Activated B cell treated with CpG ODN at 0.5 μM for 24 hours (primary cell): ENCODE measurements at regions not wholly inside any gene's neighbourhood (a gene's known extent, or its start where the extent isn't known, plus 50 kb on each side); places are given as distances from the start of the nearest gene placed in this dataset.

Source experiments
- ATAC-seq: fragments of 200-7000 bp; cut with Tn5 transposase; one replicate; pipeline ENCODE4 v1.10.0; 2021; ENCODE audit warnings: low read depth, mild to moderate bottlenecking, moderate library complexity
- CTCF ChIA-PET: fragments of 350-600 bp; sonication (Branson Sonifier 250); formaldehyde crosslinking; loops from one replicate; lab custom pipeline; 2021; ENCODE audit warnings: antibody characterized with exemption; lab: Charles Lee
- POLR2A ChIA-PET: fragments of 350-600 bp; sonication (Branson Sonifier 250); formaldehyde crosslinking; loops from one replicate; lab custom pipeline; 2021; ENCODE audit warnings: antibody characterized with exemption; lab: Charles Lee
- DNase-seq: peaks from one replicate; pipeline ENCODE4 v3.0.0; 2022
- H3K27ac Mint-ChIP-seq: one replicate; pipeline ENCODE4 v1.8.0; 2020; ENCODE audit warnings: mixed read lengths
- H3K27me3 Mint-ChIP-seq: one replicate; pipeline ENCODE4 v1.8.0; 2021; ENCODE audit warnings: mixed read lengths
- H3K36me3 Mint-ChIP-seq: one replicate; pipeline ENCODE4 v1.8.0; 2021; ENCODE audit warnings: low read depth, mixed read lengths
- H3K4me1 Mint-ChIP-seq: one replicate; pipeline ENCODE4 v1.8.0; 2021; ENCODE audit warnings: mixed read lengths
- H3K4me3 Mint-ChIP-seq: one replicate; pipeline ENCODE4 v1.8.0; 2020; ENCODE audit warnings: mild to moderate bottlenecking, mixed read lengths
- H3K9me3 Mint-ChIP-seq: one replicate; pipeline ENCODE4 v1.8.0; 2020; ENCODE audit warnings: mixed read lengths
- intact Hi-C: fragments of 100-400 bp; cut with micrococcal nuclease; formaldehyde crosslinking; loops from one replicate; pipeline ENCODE4 v1.15.1; 2024
- TF ChIP-seq, protein P1 (sequence below): fragments of 200-600 bp; IDR thresholded peaks from one replicate; pipeline ENCODE4 v1.8.0; 2022; ENCODE audit warnings: antibody characterized with exemption, mild to moderate bottlenecking

DNA sequence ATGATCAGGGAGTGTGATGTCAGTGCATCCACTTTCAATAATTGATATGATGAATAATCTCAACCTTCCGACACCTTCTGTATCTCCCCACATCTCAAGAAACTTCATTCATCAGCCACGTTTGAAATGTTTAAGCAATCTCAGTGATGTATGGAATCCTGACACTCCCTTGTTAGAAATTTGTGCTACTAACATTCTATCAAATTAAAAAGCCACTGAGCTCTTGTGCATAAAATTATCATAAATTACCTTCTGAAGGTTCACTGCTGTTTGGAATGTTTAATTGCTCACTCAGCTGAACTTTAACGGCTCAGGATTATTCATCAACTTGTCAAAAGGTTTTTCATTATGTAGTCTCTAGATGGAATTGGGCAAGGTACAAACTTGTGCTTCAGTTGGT is 108.4 kb upstream of the DPH6 start:
- ATAC-seq (no peak), DNase-seq (no peak)
- H3K9me3 Mint-ChIP-seq = no peaks in the 10 kb centered on the region
- H3K4me1 Mint-ChIP-seq = no peaks in the 10 kb centered on the region
- no peak overlapping the region for H3K4me3 Mint-ChIP-seq
- no peak overlapping the region for H3K27ac Mint-ChIP-seq
- no peaks in the 10 kb centered on the region for H3K36me3 Mint-ChIP-seq
- H3K27me3 Mint-ChIP-seq = no peaks in the 10 kb centered on the region
- POLR2A ChIA-PET = no interaction called here
- intact Hi-C loops = no loop called here
- TF ChIP-seq, protein P1, sequence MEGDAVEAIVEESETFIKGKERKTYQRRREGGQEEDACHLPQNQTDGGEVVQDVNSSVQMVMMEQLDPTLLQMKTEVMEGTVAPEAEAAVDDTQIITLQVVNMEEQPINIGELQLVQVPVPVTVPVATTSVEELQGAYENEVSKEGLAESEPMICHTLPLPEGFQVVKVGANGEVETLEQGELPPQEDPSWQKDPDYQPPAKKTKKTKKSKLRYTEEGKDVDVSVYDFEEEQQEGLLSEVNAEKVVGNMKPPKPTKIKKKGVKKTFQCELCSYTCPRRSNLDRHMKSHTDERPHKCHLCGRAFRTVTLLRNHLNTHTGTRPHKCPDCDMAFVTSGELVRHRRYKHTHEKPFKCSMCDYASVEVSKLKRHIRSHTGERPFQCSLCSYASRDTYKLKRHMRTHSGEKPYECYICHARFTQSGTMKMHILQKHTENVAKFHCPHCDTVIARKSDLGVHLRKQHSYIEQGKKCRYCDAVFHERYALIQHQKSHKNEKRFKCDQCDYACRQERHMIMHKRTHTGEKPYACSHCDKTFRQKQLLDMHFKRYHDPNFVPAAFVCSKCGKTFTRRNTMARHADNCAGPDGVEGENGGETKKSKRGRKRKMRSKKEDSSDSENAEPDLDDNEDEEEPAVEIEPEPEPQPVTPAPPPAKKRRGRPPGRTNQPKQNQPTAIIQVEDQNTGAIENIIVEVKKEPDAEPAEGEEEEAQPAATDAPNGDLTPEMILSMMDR = no peak
- CTCF ChIA-PET = no interaction called here

DNA sequence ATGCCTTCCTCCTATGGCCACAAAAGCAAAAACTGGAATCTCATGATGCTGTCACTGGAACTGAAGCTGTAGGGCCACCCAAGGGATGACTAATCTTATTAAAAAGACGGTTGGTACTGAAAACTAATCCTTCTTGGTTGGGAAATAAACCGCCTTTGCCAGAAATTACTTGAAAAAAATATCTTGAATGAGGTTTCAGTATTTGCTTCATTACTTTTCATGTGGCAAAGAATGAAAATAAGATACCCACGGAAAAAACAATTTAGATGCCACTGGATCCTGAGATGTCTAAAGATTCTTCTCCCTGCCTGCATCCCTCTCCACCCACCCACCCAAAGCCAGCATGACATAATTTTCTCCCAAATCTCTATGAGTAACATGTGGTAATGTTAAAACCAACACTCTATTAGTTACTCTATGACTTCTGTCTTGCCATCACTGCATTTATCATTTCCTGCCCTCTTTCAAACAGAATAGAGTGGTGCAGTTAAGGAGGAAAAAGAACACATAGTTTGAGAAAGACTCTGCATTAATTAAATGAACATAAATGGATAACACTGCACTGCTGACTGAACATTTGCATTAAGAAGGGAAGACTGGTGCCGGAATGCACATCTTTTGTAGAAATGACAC is 111.8 kb upstream of the DPH6 start:
- POLR2A ChIA-PET = no interaction called here
- no peaks in the 10 kb centered on the region for H3K4me1 Mint-ChIP-seq
- H3K9me3 Mint-ChIP-seq = no peaks in the 10 kb centered on the region
- no peaks in the 10 kb centered on the region for H3K36me3 Mint-ChIP-seq
- DNase-seq (no peak), ATAC-seq (no peak)
- no peaks in the 10 kb centered on the region for H3K27me3 Mint-ChIP-seq
- intact Hi-C loops = no loop called here
- CTCF ChIA-PET = no interaction called here
- TF ChIP-seq, protein P1 = no peak
- no peak overlapping the region for H3K4me3 Mint-ChIP-seq
- no peak overlapping the region for H3K27ac Mint-ChIP-seq

GRCh38 chr15:35663956-35664355 is 118.0 kb upstream of the DPH6 start:
- intact Hi-C loops = no loop called here
- DNase-seq = no peak
- no peaks in the 10 kb centered on the region for H3K9me3 Mint-ChIP-seq
- H3K27me3 Mint-ChIP-seq = no peaks in the 10 kb centered on the region
- H3K27ac Mint-ChIP-seq = no peak overlapping the region
- H3K4me3 Mint-ChIP-seq = no peak overlapping the region
- TF ChIP-seq, protein P1 = no peak
- no peaks in the 10 kb centered on the region for H3K36me3 Mint-ChIP-seq
- ChIA-PET POLR2A (no interaction called here), CTCF (no interaction called here)
- ATAC-seq = no peak
- no peaks in the 10 kb centered on the region for H3K4me1 Mint-ChIP-seq

DNA sequence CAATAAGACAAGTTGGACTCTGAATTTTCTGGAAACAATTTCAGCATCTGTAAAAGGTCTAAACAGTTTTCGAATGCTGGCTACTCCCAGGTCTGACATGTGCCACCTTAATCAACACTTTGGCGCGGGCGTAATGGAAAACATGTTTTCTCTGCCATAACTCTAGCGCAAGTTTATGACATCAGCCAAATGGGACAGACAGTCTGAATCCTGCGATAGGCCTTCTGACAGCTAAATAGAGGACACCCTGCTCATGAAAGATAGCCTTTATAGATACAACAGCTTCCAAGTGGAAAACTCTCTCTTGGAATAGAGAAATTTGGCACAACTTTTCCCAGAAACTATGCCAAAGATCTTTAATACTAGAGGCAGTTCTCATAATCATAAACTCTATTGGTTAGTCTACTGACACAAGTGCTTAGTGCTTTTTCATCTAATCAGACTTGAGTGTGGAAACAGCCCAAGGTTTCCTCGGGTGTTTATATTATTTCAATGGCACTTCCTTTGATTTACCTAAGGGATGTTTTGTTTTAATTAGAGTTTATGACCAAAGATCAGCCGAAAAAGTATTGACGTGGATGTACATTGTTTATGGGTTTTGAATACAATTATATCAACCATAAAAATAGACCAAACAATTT is 120.1 kb upstream of the DPH6 start:
- Mint-ChIP-seq H3K4me1 (no peaks in the 10 kb centered on the region), H3K27ac (no peak overlapping the region), H3K9me3 (no peaks in the 10 kb centered on the region), H3K36me3 (no peaks in the 10 kb centered on the region), H3K27me3 (no peaks in the 10 kb centered on the region), H3K4me3 (no peak overlapping the region)
- ATAC-seq (no peak), DNase-seq (no peak)
- ChIA-PET CTCF (no interaction called here), POLR2A (no interaction called here)
- TF ChIP-seq, protein P1 = no peak
- intact Hi-C loops = no loop called here

GRCh38 chr15:35667908-35668307 is 121.9 kb upstream of the DPH6 start:
- Mint-ChIP-seq H3K4me3 (no peak overlapping the region), H3K4me1 (peaks cover 3% of the 10 kb centered on the region), H3K27ac (no peak overlapping the region)

More at GRCh38 chr15:35667908-35668307, 121.9 kb upstream of the DPH6 start:
- Mint-ChIP-seq H3K27me3 (peaks cover 1% of the 10 kb centered on the region), H3K9me3 (no peaks in the 10 kb centered on the region), H3K36me3 (no peaks in the 10 kb centered on the region)
- ChIA-PET CTCF (no interaction called here), POLR2A (no interaction called here)
- DNase-seq = no peak
- TF ChIP-seq, protein P1 = no peak
- intact Hi-C loops = no loop called here
- no peak for ATAC-seq
